ENCODE measurements at regions not wholly inside any gene's neighbourhood (a gene's known extent, or its start where the extent isn't known, plus 50 kb on each side); places are given as distances from the start of the nearest gene placed in this dataset.

GRCh38 chr10:10610171-10610570 is 407.5 kb upstream of the CELF2 start:
- H3K27ac ChIP-seq: no peak overlapping the region
- H3F3A ChIP-seq (ENCODE audit: low read depth): no peaks in the 10 kb centered on the region
- H3K4me1 Mint-ChIP-seq: no peaks in the 10 kb centered on the region
- no peak overlapping the region for H3K4me2 ChIP-seq
- no peaks in the 10 kb centered on the region for H3K9me3 Mint-ChIP-seq
- TF ChIP-seq EZH2 (IDR thresholded peaks at IDR 0.05): no peak
- TF ChIP-seq, protein P1, sequence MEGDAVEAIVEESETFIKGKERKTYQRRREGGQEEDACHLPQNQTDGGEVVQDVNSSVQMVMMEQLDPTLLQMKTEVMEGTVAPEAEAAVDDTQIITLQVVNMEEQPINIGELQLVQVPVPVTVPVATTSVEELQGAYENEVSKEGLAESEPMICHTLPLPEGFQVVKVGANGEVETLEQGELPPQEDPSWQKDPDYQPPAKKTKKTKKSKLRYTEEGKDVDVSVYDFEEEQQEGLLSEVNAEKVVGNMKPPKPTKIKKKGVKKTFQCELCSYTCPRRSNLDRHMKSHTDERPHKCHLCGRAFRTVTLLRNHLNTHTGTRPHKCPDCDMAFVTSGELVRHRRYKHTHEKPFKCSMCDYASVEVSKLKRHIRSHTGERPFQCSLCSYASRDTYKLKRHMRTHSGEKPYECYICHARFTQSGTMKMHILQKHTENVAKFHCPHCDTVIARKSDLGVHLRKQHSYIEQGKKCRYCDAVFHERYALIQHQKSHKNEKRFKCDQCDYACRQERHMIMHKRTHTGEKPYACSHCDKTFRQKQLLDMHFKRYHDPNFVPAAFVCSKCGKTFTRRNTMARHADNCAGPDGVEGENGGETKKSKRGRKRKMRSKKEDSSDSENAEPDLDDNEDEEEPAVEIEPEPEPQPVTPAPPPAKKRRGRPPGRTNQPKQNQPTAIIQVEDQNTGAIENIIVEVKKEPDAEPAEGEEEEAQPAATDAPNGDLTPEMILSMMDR (IDR thresholded peaks at IDR 0.05): no peak
- no peak for TF ChIP-seq EZH2phosphoT487 (IDR thresholded peaks at IDR 0.05)
- no peaks in the 10 kb centered on the region for H3K27me3 ChIP-seq
- no peaks in the 10 kb centered on the region for H3K9me3 ChIP-seq (ENCODE audit: low read depth)
- H3K27ac Mint-ChIP-seq: no peak overlapping the region
- DNase-seq (ENCODE audit: low spot score): no peak
- no peaks in the 10 kb centered on the region for H3K36me3 Mint-ChIP-seq
- H3K79me2 ChIP-seq (ENCODE audit: low read depth): no peaks in the 10 kb centered on the region
- H3K4me3 ChIP-seq: no peak overlapping the region
- no peaks in the 10 kb centered on the region for H4K20me1 ChIP-seq (ENCODE audit: low read depth)
- H3K36me3 ChIP-seq: no peaks in the 10 kb centered on the region
- H3K9ac ChIP-seq: no peak overlapping the region
- H3K27me3 Mint-ChIP-seq (ENCODE audit: insufficient read depth, low read depth): no peaks in the 10 kb centered on the region
- H2AFZ ChIP-seq (replicated peaks): no peak overlapping the region
- no peak overlapping the region for H3K4me3 Mint-ChIP-seq
- no peaks in the 10 kb centered on the region for H3K4me1 ChIP-seq

DNA sequence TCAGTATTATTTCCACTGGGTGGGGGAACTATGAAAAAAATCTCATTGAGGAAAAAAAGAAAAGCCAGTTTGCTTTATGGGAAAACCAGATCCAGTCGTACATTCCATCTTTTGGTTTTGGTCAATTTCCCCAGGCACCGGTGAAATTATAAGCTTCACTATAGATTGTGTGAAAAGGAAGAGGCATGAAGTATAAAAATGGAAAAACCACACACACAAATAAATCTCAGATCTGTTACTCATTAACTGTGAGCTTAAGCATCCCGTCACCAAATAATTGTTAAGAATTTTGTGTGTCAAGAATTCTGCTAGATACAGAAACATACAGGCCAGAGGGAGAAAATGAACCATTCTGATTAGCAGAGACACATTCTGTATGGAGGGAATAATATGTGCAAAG is 405.5 kb upstream of the CELF2 start:
- no peaks in the 10 kb centered on the region for H3F3A ChIP-seq (ENCODE audit: low read depth)
- TF ChIP-seq, protein P1 (IDR thresholded peaks at IDR 0.05): no peak
- TF ChIP-seq EZH2phosphoT487 (IDR thresholded peaks at IDR 0.05) (no peak), EZH2 (IDR thresholded peaks at IDR 0.05) (no peak)

DNA sequence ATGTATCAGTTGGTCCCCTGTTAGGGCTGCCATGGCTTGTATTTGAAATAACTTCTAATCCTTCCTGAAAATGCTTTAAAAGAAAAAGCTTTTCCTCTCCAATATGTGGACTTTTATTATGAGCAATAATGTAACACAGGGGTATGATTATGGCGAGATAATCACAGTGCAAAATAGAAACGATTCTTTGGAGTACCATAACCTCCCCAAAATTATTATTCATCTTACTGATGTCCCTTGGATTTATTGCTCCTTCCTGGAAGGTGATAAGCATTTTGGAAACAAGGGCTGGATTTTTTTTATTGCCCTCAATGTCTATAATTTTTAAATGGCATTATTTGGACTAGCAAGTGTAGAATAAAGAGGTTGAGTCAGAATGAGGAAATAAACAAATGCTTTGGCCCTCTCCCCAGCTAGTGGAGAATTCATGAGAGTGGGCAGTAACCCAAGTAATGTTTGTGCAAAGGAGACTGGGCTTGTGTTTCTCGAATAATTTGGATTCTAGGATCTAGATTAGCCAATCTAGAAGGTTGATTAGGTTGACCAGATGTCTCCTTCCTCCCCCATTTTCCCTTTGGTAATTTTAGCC is 403.9 kb upstream of the CELF2 start:
- no peaks in the 10 kb centered on the region for H3K9me3 ChIP-seq (ENCODE audit: low read depth)
- TF ChIP-seq, protein P1 (IDR thresholded peaks at IDR 0.05): no peak
- no peak for TF ChIP-seq EZH2 (IDR thresholded peaks at IDR 0.05)
- no peak for TF ChIP-seq EZH2phosphoT487 (IDR thresholded peaks at IDR 0.05)
- DNase-seq (ENCODE audit: low spot score): no peak
- peaks cover 2% of the 10 kb centered on the region for H3K9me3 Mint-ChIP-seq
- no peak overlapping the region for H3K4me2 ChIP-seq
- H2AFZ ChIP-seq (replicated peaks): no peak overlapping the region
- H3K4me1 Mint-ChIP-seq: peaks cover 6% of the 10 kb centered on the region
- no peak overlapping the region for H3K9ac ChIP-seq
- no peak overlapping the region for H3K27ac ChIP-seq
- H3K36me3 ChIP-seq: no peaks in the 10 kb centered on the region
- no peaks in the 10 kb centered on the region for H3K36me3 Mint-ChIP-seq
- no peaks in the 10 kb centered on the region for H3F3A ChIP-seq (ENCODE audit: low read depth)
- H3K27me3 ChIP-seq: no peaks in the 10 kb centered on the region
- no peak overlapping the region for H3K27ac Mint-ChIP-seq
- H4K20me1 ChIP-seq (ENCODE audit: low read depth): no peaks in the 10 kb centered on the region
- H3K4me1 ChIP-seq: no peaks in the 10 kb centered on the region
- H3K27me3 Mint-ChIP-seq (ENCODE audit: insufficient read depth, low read depth): peaks cover 2% of the 10 kb centered on the region
- H3K4me3 Mint-ChIP-seq: no peak overlapping the region
- H3K4me3 ChIP-seq: no peak overlapping the region
- no peaks in the 10 kb centered on the region for H3K79me2 ChIP-seq (ENCODE audit: low read depth)

More for the DNA sequence above, 405.5 kb upstream of the CELF2 start:
- Mint-ChIP-seq H3K4me1 (no peaks in the 10 kb centered on the region), H3K27ac (no peak overlapping the region), H3K27me3 (ENCODE audit: insufficient read depth, low read depth) (no peaks in the 10 kb centered on the region), H3K4me3 (no peak overlapping the region), H3K36me3 (no peaks in the 10 kb centered on the region), H3K9me3 (peaks cover 2% of the 10 kb centered on the region)
- DNase-seq (ENCODE audit: low spot score): no peak
- H3K4me1 ChIP-seq: no peaks in the 10 kb centered on the region
- no peak overlapping the region for H3K9ac ChIP-seq
- no peaks in the 10 kb centered on the region for H3K36me3 ChIP-seq
- H3K79me2 ChIP-seq (ENCODE audit: low read depth): no peaks in the 10 kb centered on the region
- H3K4me3 ChIP-seq: no peak overlapping the region
- H3K4me2 ChIP-seq: no peak overlapping the region
- H3K27me3 ChIP-seq: no peaks in the 10 kb centered on the region
- no peaks in the 10 kb centered on the region for H4K20me1 ChIP-seq (ENCODE audit: low read depth)
- H3K9me3 ChIP-seq (ENCODE audit: low read depth): no peaks in the 10 kb centered on the region
- H2AFZ ChIP-seq (replicated peaks): no peak overlapping the region
- H3K27ac ChIP-seq: no peak overlapping the region

Measured in neural progenitor cell (in vitro differentiated cells).